ENCODE measurements at regions not wholly inside any gene's neighbourhood (a gene's known extent, or its start where the extent isn't known, plus 50 kb on each side); places are given as distances from the start of the nearest gene placed in this dataset.

GRCh38 chr5:112612663-112613062 is 125.0 kb upstream of the APC start:
- no peaks in the 10 kb centered on the region for H3K27me3 ChIP-seq (ENCODE audit: control insufficient read depth, low read length)
- H3K9me2 ChIP-seq (replicated peaks; ENCODE audit: control insufficient read depth, low read length), result no peaks in the 10 kb centered on the region
- H3K36me3 ChIP-seq (ENCODE audit: control insufficient read depth, low read length), result no peaks in the 10 kb centered on the region
- no peaks in the 10 kb centered on the region for H4K20me1 ChIP-seq (ENCODE audit: control insufficient read depth, insufficient read depth, low read depth, low read length)
- H3K79me2 ChIP-seq (ENCODE audit: control insufficient read depth, low read length), result no peaks in the 10 kb centered on the region
- no peaks in the 10 kb centered on the region for H3K9me3 ChIP-seq (ENCODE audit: control insufficient read depth, insufficient read depth, low read length)
- no peaks in the 10 kb centered on the region for H3F3A ChIP-seq (ENCODE audit: control insufficient read depth, insufficient read depth)
- H3K27ac ChIP-seq (ENCODE audit: low read depth, low read length), result no peak overlapping the region
- no peak overlapping the region for H3K4me3 ChIP-seq (ENCODE audit: low read length)
- TF ChIP-seq CTCF (IDR thresholded peaks at IDR 0.05; ENCODE audit: low read depth, low read length, poor library complexity, severe bottlenecking), result no peak
- no peak for TF ChIP-seq EZH2phosphoT487 (IDR thresholded peaks at IDR 0.05; ENCODE audit: borderline replicate concordance, low read length)
- no peak overlapping the region for H3K4me2 ChIP-seq (ENCODE audit: low read length)
- H3K4me1 ChIP-seq (ENCODE audit: control insufficient read depth, low read length), result no peaks in the 10 kb centered on the region

- TF ChIP-seq CTCF (IDR thresholded peaks at IDR 0.05; ENCODE audit: low read depth, low read length, poor library complexity, severe bottlenecking) (no peak), EZH2phosphoT487 (IDR thresholded peaks at IDR 0.05; ENCODE audit: borderline replicate concordance, low read length) (no peak)
- no peak overlapping the region for H3K4me3 ChIP-seq (ENCODE audit: low read length)
Observed at GRCh38 chr5:112614285-112614684, 123.4 kb upstream of the APC start.

DNA sequence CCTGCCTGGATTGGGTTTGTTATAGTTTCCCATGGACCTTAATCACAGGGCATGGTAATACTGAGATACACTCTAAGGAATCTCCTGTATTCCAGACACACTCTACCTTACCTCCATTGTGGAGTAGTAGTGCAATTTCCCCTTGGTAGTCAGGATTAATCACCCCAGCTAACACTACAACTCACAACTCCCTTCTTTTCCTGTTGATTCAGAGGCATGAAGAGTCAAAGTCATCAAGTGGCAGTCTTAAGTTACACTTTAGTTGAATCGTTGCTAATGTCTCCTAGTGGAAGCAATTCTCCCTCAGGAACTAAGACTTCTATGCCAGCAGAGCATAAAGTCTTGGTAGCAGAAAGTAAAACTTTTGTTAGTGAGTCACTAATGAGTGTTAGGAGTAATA is 122.7 kb upstream of the APC start:
- Histone ChIP-seq H3K9me2 (replicated peaks; ENCODE audit: control insufficient read depth, low read length) (no peaks in the 10 kb centered on the region), H3K4me3 (ENCODE audit: low read length) (no peak overlapping the region), H4K20me1 (ENCODE audit: control insufficient read depth, insufficient read depth, low read depth, low read length) (no peaks in the 10 kb centered on the region), H3K9me3 (ENCODE audit: control insufficient read depth, insufficient read depth, low read length) (no peaks in the 10 kb centered on the region), H3K36me3 (ENCODE audit: control insufficient read depth, low read length) (no peaks in the 10 kb centered on the region), H3K27me3 (ENCODE audit: control insufficient read depth, low read length) (no peaks in the 10 kb centered on the region), H3K79me2 (ENCODE audit: control insufficient read depth, low read length) (no peaks in the 10 kb centered on the region), H3K4me2 (ENCODE audit: low read length) (no peak overlapping the region), H3K27ac (ENCODE audit: low read depth, low read length) (no peak overlapping the region), H3F3A (ENCODE audit: control insufficient read depth, insufficient read depth) (no peaks in the 10 kb centered on the region), H3K4me1 (ENCODE audit: control insufficient read depth, low read length) (no peaks in the 10 kb centered on the region)
- TF ChIP-seq CTCF (IDR thresholded peaks at IDR 0.05; ENCODE audit: low read depth, low read length, poor library complexity, severe bottlenecking) (no peak), EZH2phosphoT487 (IDR thresholded peaks at IDR 0.05; ENCODE audit: borderline replicate concordance, low read length) (no peak)

More at GRCh38 chr5:112614285-112614684, 123.4 kb upstream of the APC start:
- no peaks in the 10 kb centered on the region for H3K27me3 ChIP-seq (ENCODE audit: control insufficient read depth, low read length)
- H3K79me2 ChIP-seq (ENCODE audit: control insufficient read depth, low read length), result no peaks in the 10 kb centered on the region
- H3K36me3 ChIP-seq (ENCODE audit: control insufficient read depth, low read length), result no peaks in the 10 kb centered on the region
- H3F3A ChIP-seq (ENCODE audit: control insufficient read depth, insufficient read depth), result no peaks in the 10 kb centered on the region
- no peak overlapping the region for H3K4me2 ChIP-seq (ENCODE audit: low read length)
- H3K27ac ChIP-seq (ENCODE audit: low read depth, low read length), result no peak overlapping the region
- H3K9me3 ChIP-seq (ENCODE audit: control insufficient read depth, insufficient read depth, low read length), result no peaks in the 10 kb centered on the region
- H3K9me2 ChIP-seq (replicated peaks; ENCODE audit: control insufficient read depth, low read length), result no peaks in the 10 kb centered on the region
- H3K4me1 ChIP-seq (ENCODE audit: control insufficient read depth, low read length), result no peaks in the 10 kb centered on the region
- H4K20me1 ChIP-seq (ENCODE audit: control insufficient read depth, insufficient read depth, low read depth, low read length), result no peaks in the 10 kb centered on the region
